BE2C (cell line): ENCODE measurements at regions not wholly inside any gene's neighbourhood (a gene's known extent, or its start where the extent isn't known, plus 50 kb on each side); places are given as distances from the start of the nearest gene placed in this dataset.

Experiments used
- DNase-seq: peaks from one replicate; pipeline ENCODE4 v3.0.0-alpha.2; 2020
- H3K27me3 ChIP-seq: fragments of 250-450 bp; sonication (Bioruptor Pico); 2 replicates; pipeline ENCODE4 v1.5.1; 2020; ENCODE audit warnings: mild to moderate bottlenecking
- H3K36me3 ChIP-seq: fragments of 250-450 bp; sonication (Bioruptor Pico); 2 replicates; pipeline ENCODE4 v1.5.1; 2020; ENCODE audit warnings: mild to moderate bottlenecking
- H3K4me1 ChIP-seq: fragments of 250-450 bp; sonication (Bioruptor Pico); 2 replicates; pipeline ENCODE4 v1.5.1; 2020
- H3K4me3 ChIP-seq: 2 replicates; pipeline ENCODE4 v1.5.1; 2011; ENCODE audit warnings: low read depth, low read length
- H3K9me3 ChIP-seq: fragments of 250-450 bp; sonication (Bioruptor Pico); 2 replicates; pipeline ENCODE4 v1.5.1; 2020
- CTCF ChIP-seq: IDR thresholded peaks from 2 replicates; pipeline ENCODE4 v1.5.1; 2012; ENCODE audit warnings: mild to moderate bottlenecking, low read depth, low read length

- Histone ChIP-seq H3K27me3 (no peaks in the 10 kb centered on the region; the same call in 1 of the 2 replicates), H3K9me3 (no peaks in the 10 kb centered on the region; the same call in 1 of the 2 replicates), H3K4me1 (no peaks in the 10 kb centered on the region), H3K4me3 (no peak overlapping the region), H3K36me3 (no peaks in the 10 kb centered on the region)
- TF ChIP-seq CTCF: no peak
- DNase-seq: no peak
Observed at GRCh38 chr20:16916165-16916564, 168.0 kb downstream of the OTOR start.

- Histone ChIP-seq H3K9me3 (no peaks in the 10 kb centered on the region; the same call in 1 of the 2 replicates), H3K36me3 (no peaks in the 10 kb centered on the region), H3K4me1 (no peaks in the 10 kb centered on the region), H3K4me3 (no peak overlapping the region), H3K27me3 (no peaks in the 10 kb centered on the region; the same call in 1 of the 2 replicates)
- TF ChIP-seq CTCF: no peak
- no peak for DNase-seq
Observed at GRCh38 chr20:16917636-16918035, 169.5 kb downstream of the OTOR start.

GRCh38 chr20:16918366-16918765, 170.2 kb downstream of the OTOR start:
- no peak for TF ChIP-seq CTCF
- Histone ChIP-seq H3K4me3 (no peak overlapping the region), H3K4me1 (no peaks in the 10 kb centered on the region), H3K9me3 (no peaks in the 10 kb centered on the region; the same call in 1 of the 2 replicates), H3K27me3 (no peaks in the 10 kb centered on the region; the same call in 1 of the 2 replicates), H3K36me3 (no peaks in the 10 kb centered on the region)
- no peak for DNase-seq

GRCh38 chr20:16919841-16920240, 171.7 kb downstream of the OTOR start:
- Histone ChIP-seq H3K36me3 (no peaks in the 10 kb centered on the region), H3K4me1 (no peaks in the 10 kb centered on the region), H3K9me3 (no peaks in the 10 kb centered on the region; the same call in 1 of the 2 replicates), H3K4me3 (no peak overlapping the region), H3K27me3 (no peaks in the 10 kb centered on the region; the same call in 1 of the 2 replicates)
- no peak for DNase-seq
- TF ChIP-seq CTCF: no peak

- no peaks in the 10 kb centered on the region for H3K4me1 ChIP-seq
- H3K4me3 ChIP-seq: no peak overlapping the region
- TF ChIP-seq CTCF: no peak
- no peak for DNase-seq
- H3K27me3 ChIP-seq: no peaks in the 10 kb centered on the region; the same call in 1 of the 2 replicates
- H3K9me3 ChIP-seq: no peaks in the 10 kb centered on the region
- H3K36me3 ChIP-seq: no peaks in the 10 kb centered on the region
Observed at GRCh38 chr20:16922834-16923233, 174.7 kb downstream of the OTOR start.

- Histone ChIP-seq H3K27me3 (no peaks in the 10 kb centered on the region), H3K4me3 (no peak overlapping the region), H3K9me3 (no peaks in the 10 kb centered on the region), H3K36me3 (no peaks in the 10 kb centered on the region), H3K4me1 (no peaks in the 10 kb centered on the region)
- no peak for DNase-seq
- TF ChIP-seq CTCF: no peak
Observed at GRCh38 chr20:16926626-16927430, 178.7 kb downstream of the OTOR start.
